Suprapubic skin (tissue), 4 donors: ENCODE measurements at regions not wholly inside any gene's neighbourhood (a gene's known extent, or its start where the extent isn't known, plus 50 kb on each side); places are given as distances from the start of the nearest gene placed in this dataset.
"Not testable (repeated sequence)": the region's sequence is repeated elsewhere in the genome, so short reads cannot be mapped to it uniquely, and the experiment has no call there.

Experiments
- DNase-seq, 2 donors: peaks; one replicate each; pipeline ENCODE4 v3.0.0-alpha.2; 2019; ENCODE audit warnings: low spot score in 2 of 2
- H3K27ac ChIP-seq: fragments of 200-600 bp; sonication (generic); one replicate; pipeline ENCODE4 v1.5.1; 2019
- H3K27me3 ChIP-seq: fragments of 200-600 bp; sonication (generic); one replicate; pipeline ENCODE4 v1.5.1; 2019
- H3K36me3 ChIP-seq: fragments of 200-600 bp; sonication (generic); one replicate; pipeline ENCODE4 v1.5.1; 2019
- H3K4me1 ChIP-seq: fragments of 200-600 bp; sonication (generic); one replicate; pipeline ENCODE4 v1.5.1; 2019
- H3K4me3 ChIP-seq: fragments of 200-600 bp; sonication (generic); one replicate; pipeline ENCODE4 v1.5.1; 2019; ENCODE audit warnings: mild to moderate bottlenecking
- H3K9me3 ChIP-seq: fragments of 200-600 bp; sonication (generic); one replicate; pipeline ENCODE4 v1.5.1; 2019
- CTCF ChIP-seq, 2 donors: fragments of 200-600 bp in 1 of 2; fragments of 450-650 bp in 1 of 2; sonication (generic) in 1 of 2; IDR thresholded peaks; one replicate each; pipeline ENCODE4 v1.5.1; 2016 to 2019; ENCODE audit warnings: antibody characterized with exemption in 2 of 2, mild to moderate bottlenecking in 1 of 2, moderate library complexity in 1 of 2
- EP300 ChIP-seq: sonication (generic); formaldehyde crosslinking; IDR thresholded peaks from one replicate; pipeline ENCODE4 v1.6.1; 2017; ENCODE audit warnings: antibody characterized with exemption
- POLR2A ChIP-seq, 2 donors: fragments of 450-650 bp; IDR thresholded peaks; one replicate each; pipeline ENCODE4 v1.6.1; 2017; ENCODE audit warnings: antibody characterized with exemption in 2 of 2, mild to moderate bottlenecking in 2 of 2, moderate library complexity in 2 of 2
- POLR2AphosphoS5 ChIP-seq, 3 donors: sonication (generic); formaldehyde crosslinking; IDR thresholded peaks; one replicate each; pipeline ENCODE4 v1.6.1; 2017; ENCODE audit warnings: antibody characterized with exemption in 3 of 3
- WGBS: methylation state at CpG from one replicate; pipeline ENCODE4 v1.1.5; 2018; 5-methylcytosine and 5-hydroxymethylcytosine counted together

GRCh38 chrX:830532-830931 lies 199.9 kb downstream of the SHOX start:
- H3K9me3 ChIP-seq: peaks cover 9% of the 10 kb centered on the region
- DNase-seq: no peak
- WGBS: 23% methylated on average over 6 of the region's 6 CpGs
- no peaks in the 10 kb centered on the region for H3K36me3 ChIP-seq
- H3K27ac ChIP-seq: no peak overlapping the region
- TF ChIP-seq CTCF (IDR thresholded peaks at IDR 0.05) (no peak), POLR2A (IDR thresholded peaks at IDR 0.05) (no peak), POLR2AphosphoS5 (IDR thresholded peaks at IDR 0.05) (no peak), EP300 (no peak)
- no peak overlapping the region for H3K4me3 ChIP-seq
- no peaks in the 10 kb centered on the region for H3K4me1 ChIP-seq
- H3K27me3 ChIP-seq: no peaks in the 10 kb centered on the region

- TF ChIP-seq POLR2A (IDR thresholded peaks at IDR 0.05): no peak
- no peak for TF ChIP-seq CTCF (IDR thresholded peaks at IDR 0.05)
- no peak for TF ChIP-seq EP300
- no peak for TF ChIP-seq POLR2AphosphoS5 (IDR thresholded peaks at IDR 0.05)
- Histone ChIP-seq H3K9me3 (peaks cover 4% of the 10 kb centered on the region), H3K4me1 (no peaks in the 10 kb centered on the region), H3K27ac (no peak overlapping the region), H3K27me3 (no peaks in the 10 kb centered on the region), H3K4me3 (no peak overlapping the region), H3K36me3 (no peaks in the 10 kb centered on the region)
- DNase-seq: no peak
- WGBS: 95% methylated on average over 3 of the region's 3 CpGs
These were observed 198.6 kb downstream of the SHOX start for GRCh38 chrX:829145-829544.

GRCh38 chrX:828411-828959 lies 197.9 kb downstream of the SHOX start:
- Histone ChIP-seq H3K27ac (no peak overlapping the region), H3K4me1 (no peaks in the 10 kb centered on the region), H3K4me3 (no peak overlapping the region), H3K27me3 (no peaks in the 10 kb centered on the region), H3K9me3 (peaks cover under 1% of the 10 kb centered on the region), H3K36me3 (no peaks in the 10 kb centered on the region)
- no peak for DNase-seq
- 57% methylated on average over 8 of the region's 8 CpGs for WGBS
- TF ChIP-seq CTCF (IDR thresholded peaks at IDR 0.05) (no peak), POLR2AphosphoS5 (IDR thresholded peaks at IDR 0.05) (no peak), EP300 (no peak), POLR2A (IDR thresholded peaks at IDR 0.05) (no peak)

GRCh38 chrX:826448-826847 lies 195.9 kb downstream of the SHOX start:
- Histone ChIP-seq H3K4me1 (no peaks in the 10 kb centered on the region), H3K36me3 (no peaks in the 10 kb centered on the region), H3K27me3 (no peaks in the 10 kb centered on the region), H3K4me3 (no peak overlapping the region), H3K27ac (no peak overlapping the region), H3K9me3 (no peaks in the 10 kb centered on the region)
- no peak for DNase-seq
- WGBS: 25% methylated on average over 9 of the region's 9 CpGs
- TF ChIP-seq CTCF (IDR thresholded peaks at IDR 0.05) (no peak), POLR2AphosphoS5 (IDR thresholded peaks at IDR 0.05) (no peak), EP300 (no peak), POLR2A (IDR thresholded peaks at IDR 0.05) (no peak)

GRCh38 chrX:825991-826390 lies 195.4 kb downstream of the SHOX start:
- DNase-seq: no peak
- H3K4me1 ChIP-seq: no peaks in the 10 kb centered on the region
- no peaks in the 10 kb centered on the region for H3K36me3 ChIP-seq
- no peaks in the 10 kb centered on the region for H3K27me3 ChIP-seq
- H3K27ac ChIP-seq: no peak overlapping the region
- H3K9me3 ChIP-seq: no peaks in the 10 kb centered on the region
- H3K4me3 ChIP-seq: no peak overlapping the region
- TF ChIP-seq POLR2AphosphoS5 (IDR thresholded peaks at IDR 0.05): no peak
- no peak for TF ChIP-seq CTCF (IDR thresholded peaks at IDR 0.05)
- no peak for TF ChIP-seq EP300
- no peak for TF ChIP-seq POLR2A (IDR thresholded peaks at IDR 0.05)
- 16% methylated on average over 11 of the region's 11 CpGs for WGBS

- not testable (repeated sequence) for H3K4me3 ChIP-seq, H3K9me3 ChIP-seq, H3K4me1 ChIP-seq, DNase-seq, H3K36me3 ChIP-seq, H3K27me3 ChIP-seq, H3K27ac ChIP-seq
- 100% methylated on average over 1 of the region's 1 CpG for WGBS
These were observed 192.5 kb downstream of the SHOX start for GRCh38 chrX:823073-823472.
